ENCODE measurements at regions not wholly inside any gene's neighbourhood (a gene's known extent, or its start where the extent isn't known, plus 50 kb on each side); places are given as distances from the start of the nearest gene placed in this dataset.
"Not testable (repeated sequence)": the region's sequence is repeated elsewhere in the genome, so short reads cannot be mapped to it uniquely, and the experiment has no call there.

- no peak for DNase-seq
These were observed 617.7 kb downstream of the MID1IP1 start for GRCh38 chrX:39418731-39419638.

GRCh38 chrX:39421006-39421405, 619.7 kb downstream of the MID1IP1 start:
- DNase-seq = no peak

GRCh38 chrX:39425124-39425806, 624.0 kb downstream of the MID1IP1 start:
- DNase-seq = no peak

GRCh38 chrX:39426101-39426500, 624.8 kb downstream of the MID1IP1 start:
- no peak for DNase-seq

- DNase-seq = no peak
These were observed 626.2 kb downstream of the MID1IP1 start for GRCh38 chrX:39427492-39427891.

- DNase-seq = no peak
These were observed 626.6 kb downstream of the MID1IP1 start for GRCh38 chrX:39427906-39428305.

GRCh38 chrX:39430551-39430950, 629.3 kb downstream of the MID1IP1 start:
- no peak for DNase-seq

GRCh38 chrX:39431893-39432292, 630.6 kb downstream of the MID1IP1 start:
- DNase-seq = no peak

GRCh38 chrX:39434671-39435070, 633.4 kb downstream of the MID1IP1 start:
- not testable (repeated sequence) for DNase-seq

- not testable (repeated sequence) for DNase-seq
These were observed 635.3 kb downstream of the MID1IP1 start for GRCh38 chrX:39436538-39436937.

GRCh38 chrX:39437670-39438441, 636.6 kb downstream of the MID1IP1 start:
- DNase-seq = no peak

GRCh38 chrX:39438603-39439602, 637.6 kb downstream of the MID1IP1 start:
- no peak for DNase-seq

GRCh38 chrX:39439906-39440798, 638.9 kb downstream of the MID1IP1 start:
- no peak for DNase-seq

GRCh38 chrX:39440799-39441284, 639.6 kb downstream of the MID1IP1 start:
- no peak for DNase-seq

- no peak for DNase-seq
These were observed 641.1 kb downstream of the MID1IP1 start for GRCh38 chrX:39442332-39442731.

- DNase-seq = no peak
These were observed 642.0 kb downstream of the MID1IP1 start for GRCh38 chrX:39443240-39443639.

- no peak for DNase-seq
These were observed 644.1 kb downstream of the MID1IP1 start for GRCh38 chrX:39445336-39445735.

GRCh38 chrX:39449352-39449751, 648.1 kb downstream of the MID1IP1 start:
- no peak for DNase-seq

- no peak for DNase-seq
These were observed 647.4 kb downstream of the BCOR start for GRCh38 chrX:39450234-39450977.

- DNase-seq = no peak
These were observed 646.7 kb downstream of the BCOR start for GRCh38 chrX:39451046-39451445.
